K562 (cell line): ENCODE measurements at regions not wholly inside any gene's neighbourhood (a gene's known extent, or its start where the extent isn't known, plus 50 kb on each side); places are given as distances from the start of the nearest gene placed in this dataset.

Experiments
- ATAC-seq: fragments of 200-7000 bp; cut with Tn5 transposase; 3 replicates; pipeline ENCODE4 v1.9.1; 2020; ENCODE audit warnings: moderate library complexity
- BruUV-seq: library from RNA; stranded (reverse); fragments of 400-500 nt; replicated peaks from 2 replicates; lab custom pipeline; 2021; lab: Mats Ljungman, UMichigan
- CTCF ChIA-PET: fragments of 300-600 bp; formaldehyde crosslinking; extraction: SDS; loops from one replicate; lab custom pipeline; 2021; ENCODE audit warnings: low intra/inter-chr PET ratio; lab: Yijun Ruan, JAX
- POLR2A ChIA-PET: fragments of 300-600, 350-650 bp; sonication (Branson Sonifier 250); formaldehyde crosslinking; extraction: SDS; loops from one replicate; lab custom pipeline; 2021; ENCODE audit warnings: antibody characterized with exemption, inconsistent platforms; lab: Yijun Ruan, JAX
- DNase-seq, 4 experiments: peaks; one replicate each; pipeline versions ENCODE4 v3.0.0 to v3.0.0-alpha.2; 2011 to 2018; ENCODE audit warnings: low spot score in 3 of 4, mixed read lengths in 3 of 4; ENCODE audit errors: extremely low read depth in 1 of 4
- FAIRE-seq: peaks from 2 replicates; lab custom pipeline; 2011; peaks lifted over from hg19 to GRCh38; lab: Jason Lieb, UNC
- H2AFZ ChIP-seq: 2 replicates; pipeline ENCODE4 v1.6.0; 2011; ENCODE audit warnings: low read depth, low read length, control low read depth, inconsistent platforms
- H3K27ac ChIP-seq: fragments of 200-600 bp; 3 replicates; pipeline ENCODE4 v1.8.0; 2011; ENCODE audit warnings: low read depth, mild to moderate bottlenecking, control low read depth, inconsistent platforms, low read length, moderate library complexity, mixed read lengths; ENCODE audit errors: extremely low read depth
- H3K27me3 ChIP-seq, 2 experiments: fragments of 300-600 bp in 1 of 2; 2 replicates in 1 of 2; 3 replicates in 1 of 2; pipeline versions ENCODE4 v1.6.0 to v1.8.0; 2011; ENCODE audit warnings: inconsistent platforms in 2 of 2, low read length in 2 of 2, mild to moderate bottlenecking in 1 of 2, mixed read lengths in 1 of 2, moderate library complexity in 1 of 2; ENCODE audit not compliant: control insufficient read depth in 2 of 2, insufficient read depth in 2 of 2
- H3K36me3 ChIP-seq: fragments of 300-600 bp; 3 replicates; pipeline ENCODE4 v1.8.0; 2011; ENCODE audit warnings: mild to moderate bottlenecking, low read length, inconsistent platforms; ENCODE audit not compliant: control insufficient read depth, insufficient read depth
- H3K4me1 ChIP-seq, 2 experiments: fragments of 200-600 bp in 1 of 2; replicated peaks in 1 of 2; 2 replicates in 1 of 2; 3 replicates in 1 of 2; pipeline versions ENCODE4 v1.5.1 to v1.8.0; 2011; ENCODE audit warnings: inconsistent platforms in 2 of 2, low read length in 2 of 2, mild to moderate bottlenecking in 1 of 2, mixed read lengths in 1 of 2, moderate library complexity in 1 of 2; ENCODE audit not compliant: control insufficient read depth in 2 of 2, insufficient read depth in 2 of 2
- H3K4me2 ChIP-seq: 2 replicates; pipeline ENCODE4 v1.6.1; 2011; ENCODE audit warnings: low read length, control low read depth, inconsistent platforms, mixed read lengths; ENCODE audit not compliant: insufficient read depth
- H3K4me3 ChIP-seq: fragments of 200-600 bp; sonication (generic), shearing (Covaris generic); 2 replicates; pipeline ENCODE4 v1.5.1; 2016; ENCODE audit warnings: control low read depth, inconsistent platforms
- H3K79me2 ChIP-seq: fragments of 200-600 bp; 3 replicates; pipeline ENCODE4 v1.8.0; 2011; ENCODE audit warnings: low read length, inconsistent platforms; ENCODE audit not compliant: control insufficient read depth, insufficient read depth
- H3K9ac ChIP-seq, 2 experiments: 2 replicates each; pipeline versions ENCODE4 v1.6.0 to v1.6.1; 2011; ENCODE audit warnings: low read depth in 2 of 2, low read length in 2 of 2, control low read depth in 1 of 2, inconsistent platforms in 1 of 2, mild to moderate bottlenecking in 1 of 2, mixed read lengths in 1 of 2; ENCODE audit not compliant: insufficient read depth in 1 of 2
- H3K9me1 ChIP-seq: one replicate; pipeline ENCODE4 v1.6.0; 2011; ENCODE audit warnings: inconsistent platforms, mild to moderate bottlenecking, low read length, moderate library complexity; ENCODE audit not compliant: control insufficient read depth, insufficient read depth
- H3K9me3 ChIP-seq: replicated peaks from 2 replicates; pipeline ENCODE4 v1.5.1; 2011; ENCODE audit warnings: low read depth, low read length, inconsistent platforms; ENCODE audit not compliant: control insufficient read depth, insufficient read depth
- H4K20me1 ChIP-seq: replicated peaks from 2 replicates; pipeline ENCODE4 v1.6.1; 2011; ENCODE audit warnings: low read length, inconsistent platforms, mixed read lengths; ENCODE audit not compliant: control insufficient read depth, insufficient read depth
- CAMTA2 ChIP-seq: fragments of 250-450 bp; sonication (Bioruptor Pico); conservative IDR thresholded peaks from 2 replicates; pipeline ENCODE4 v1.5.1; 2022
- FOXK1 ChIP-seq: sonication (generic); formaldehyde crosslinking; IDR thresholded peaks from 2 replicates; pipeline ENCODE4 v1.8.0; 2022; ENCODE audit warnings: missing genetic modification reagents, mild to moderate bottlenecking, borderline replicate concordance
- FOXK2 ChIP-seq, 2 experiments: fragments of 450-650 bp; IDR thresholded peaks in 1 of 2; conservative IDR thresholded peaks in 1 of 2; 2 replicates each; pipeline ENCODE4 v1.6.1; 2016; ENCODE audit warnings: low read depth in 2 of 2, mild to moderate bottlenecking in 1 of 2
- HNRNPUL1 ChIP-seq: fragments of 200-400 bp; formaldehyde crosslinking; IDR thresholded peaks from 2 replicates; pipeline ENCODE4 v1.6.1; 2017; ENCODE audit warnings: low read length
- IRF9 ChIP-seq: fragments of 450-650 bp; IDR thresholded peaks from 2 replicates; pipeline ENCODE4 v1.6.1; 2016; ENCODE audit warnings: missing biosample characterization, missing genetic modification characterization
- MNT ChIP-seq, 2 experiments: fragments of 450-650 bp; conservative IDR thresholded peaks; 2 replicates each; pipeline ENCODE4 v1.6.1; 2017; ENCODE audit warnings: mild to moderate bottlenecking in 2 of 2, moderate library complexity in 2 of 2
- PHF8 ChIP-seq: fragments of 200-600 bp; sonication (generic); IDR thresholded peaks from 2 replicates; pipeline ENCODE4 v1.6.1; 2012; ENCODE audit warnings: mixed run types, mild to moderate bottlenecking, inconsistent platforms, low read length, moderate library complexity, borderline replicate concordance
- PTTG1 ChIP-seq: fragments of 450-650 bp; IDR thresholded peaks from 2 replicates; pipeline ENCODE4 v1.6.1; 2016; ENCODE audit warnings: low read depth, mild to moderate bottlenecking, missing genetic modification characterization, missing compliant biosample characterization
- RFX1 ChIP-seq: fragments of 450-650 bp; IDR thresholded peaks from 2 replicates; pipeline ENCODE4 v1.6.1; 2016; ENCODE audit warnings: mild to moderate bottlenecking, moderate library complexity
- RFX5 ChIP-seq: IDR thresholded peaks from 2 replicates; pipeline ENCODE4 v1.6.1; 2011; ENCODE audit warnings: low read depth, mild to moderate bottlenecking, improper control_type of control experiment, low read length
- SMARCC2 ChIP-seq: fragments of 450-650 bp; IDR thresholded peaks from 2 replicates; pipeline ENCODE4 v1.6.1; 2017; ENCODE audit warnings: antibody characterized with exemption, moderate library complexity, mild to moderate bottlenecking, low read depth
- SREBF1 ChIP-seq: fragments of 150-350 bp; IDR thresholded peaks from 2 replicates; pipeline ENCODE4 v1.6.1; 2014; ENCODE audit warnings: antibody characterized with exemption, low read depth, low read length, borderline replicate concordance
- ZNF282 ChIP-seq: sonication (generic); formaldehyde crosslinking; IDR thresholded peaks from 2 replicates; pipeline ENCODE4 v1.8.1; 2023; ENCODE audit warnings: missing genetic modification reagents
- ZNF609 ChIP-seq: sonication (generic); formaldehyde crosslinking; IDR thresholded peaks from 2 replicates; pipeline ENCODE4 v1.8.1; 2023; ENCODE audit warnings: missing genetic modification reagents, mild to moderate bottlenecking, borderline replicate concordance
- WGBS: fragments of 100-300 bp; shearing (Covaris generic); methylation state at CpG from one replicate; pipeline ENCODE4 v1.1.6; 2016; ENCODE audit warnings: low coverage, mixed read lengths; ENCODE audit not compliant: insufficient coverage; ENCODE audit errors: missing lambda C conversion rate; 5-methylcytosine and 5-hydroxymethylcytosine counted together
- in situ Hi-C: fragments of 300-500 bp; cut with MboI; formaldehyde crosslinking; loops from 4 replicates; pipeline ENCODE4 v1.15.0; 2018; ENCODE audit warnings: inconsistent platforms, mixed read lengths
- intact Hi-C: fragments of 100-400 bp; cut with micrococcal nuclease; formaldehyde crosslinking; loops from 2 replicates; pipeline ENCODE4 v1.14.2; 2022

GRCh38 chr16:5333991-5334390, 236.4 kb upstream of the EEF2KMT start (continued):
- TF ChIP-seq PTTG1 (tag) (no peak), ZNF282 (CRISPR knock-in tag) (no peak), FOXK1 (CRISPR knock-in tag) (no peak), IRF9 (tag) (no peak), MNT (conservative IDR thresholded peaks at IDR 0.05) (no peak), RFX1 (no peak)

- ChIA-PET POLR2A (no interaction called here), CTCF (no interaction called here)
- TF ChIP-seq ZNF609 (CRISPR knock-in tag) (no peak), CAMTA2 (no peak), SREBF1 (no peak), SMARCC2 (no peak), RFX5 (no peak), PHF8 (no peak), FOXK2 (conservative IDR thresholded peaks at IDR 0.05 in 1 of 2, IDR thresholded peaks at IDR 0.05 in 1 of 2; ENCODE audit: low read depth in 2 of 2) (no peak), HNRNPUL1 (no peak)
These were observed 235.5 kb upstream of the EEF2KMT start for GRCh38 chr16:5333126-5333525.

More at GRCh38 chr16:5333126-5333525, 235.5 kb upstream of the EEF2KMT start:
- Histone ChIP-seq H3K9me1 (no peaks in the 10 kb centered on the region), H3K4me3 (no peak overlapping the region), H3K36me3 (no peaks in the 10 kb centered on the region), H3K9me3 (no peaks in the 10 kb centered on the region), H3K27ac (no peak overlapping the region), H3K9ac (no peak overlapping the region), H3K4me2 (no peak overlapping the region), H3K4me1 (no peaks in the 10 kb centered on the region), H3K79me2 (no peaks in the 10 kb centered on the region), H3K27me3 (no peaks in the 10 kb centered on the region), H4K20me1 (no peaks in the 10 kb centered on the region), H2AFZ (no peak overlapping the region)
- intact Hi-C loops (no loop called here), in situ Hi-C loops (no loop called here)
- DNase-seq, result no peak
- no peak for FAIRE-seq
- 0% methylated on average over 3 of the region's 5 CpGs for WGBS
- BruUV-seq, result no TSS peak
- ATAC-seq, result no peak
